Neural progenitor cell (in vitro differentiated cells): ENCODE measurements at regions not wholly inside any gene's neighbourhood (a gene's known extent, or its start where the extent isn't known, plus 50 kb on each side); places are given as distances from the start of the nearest gene placed in this dataset.

Source experiments
- DNase-seq: peaks from one replicate; pipeline ENCODE4 v3.0.0-alpha.2; 2016; ENCODE audit warnings: low spot score
- H2AFZ ChIP-seq: fragments of 200-600 bp; sonication (generic); replicated peaks from 2 replicates; pipeline ENCODE4 v1.6.1; 2016; ENCODE audit warnings: antibody characterized with exemption
- H3F3A ChIP-seq: fragments of 200-600 bp; sonication (generic); 2 replicates; pipeline ENCODE4 v1.6.1; 2016; ENCODE audit warnings: antibody characterized with exemption, low read depth
- H3K27ac ChIP-seq: fragments of 200-600 bp; sonication (generic); 2 replicates; pipeline ENCODE4 v1.5.1; 2016; ENCODE audit warnings: mild to moderate bottlenecking
- H3K27me3 ChIP-seq: fragments of 200-600 bp; sonication (generic); 2 replicates; pipeline ENCODE4 v1.6.1; 2016; ENCODE audit warnings: mild to moderate bottlenecking, moderate library complexity
- H3K36me3 ChIP-seq: fragments of 200-600 bp; sonication (generic); 2 replicates; pipeline ENCODE4 v1.5.1; 2016
- H3K4me1 ChIP-seq: fragments of 200-600 bp; sonication (generic); 2 replicates; pipeline ENCODE4 v1.6.1; 2016; ENCODE audit warnings: mixed run types
- H3K4me2 ChIP-seq: fragments of 200-600 bp; sonication (generic); 2 replicates; pipeline ENCODE4 v1.6.1; 2016
- H3K4me3 ChIP-seq: fragments of 200-600 bp; sonication (generic); 2 replicates; pipeline ENCODE4 v1.5.1; 2016
- H3K79me2 ChIP-seq: fragments of 200-600 bp; sonication (generic); 2 replicates; pipeline ENCODE4 v1.6.1; 2016; ENCODE audit warnings: low read depth
- H3K9ac ChIP-seq: fragments of 200-600 bp; sonication (generic); 2 replicates; pipeline ENCODE4 v1.6.1; 2016
- H3K9me3 ChIP-seq: fragments of 200-600 bp; sonication (generic); 2 replicates; pipeline ENCODE4 v1.5.1; 2016; ENCODE audit warnings: low read depth
- H4K20me1 ChIP-seq: fragments of 200-600 bp; sonication (generic); 2 replicates; pipeline ENCODE4 v1.6.1; 2016; ENCODE audit warnings: low read depth
- H3K27ac Mint-ChIP-seq: 3 replicates; pipeline ENCODE4 v1.8.0; 2021; ENCODE audit warnings: mixed read lengths
- H3K27me3 Mint-ChIP-seq: 2 replicates; pipeline ENCODE4 v1.8.0; 2022; ENCODE audit warnings: low read depth, mild to moderate bottlenecking, inconsistent platforms, moderate library complexity, mixed read lengths; ENCODE audit not compliant: insufficient read depth
- H3K36me3 Mint-ChIP-seq: 3 replicates; pipeline ENCODE4 v1.8.0; 2021; ENCODE audit warnings: mixed read lengths
- H3K4me1 Mint-ChIP-seq: 3 replicates; pipeline ENCODE4 v1.8.0; 2021; ENCODE audit warnings: mixed read lengths
- H3K4me3 Mint-ChIP-seq: 3 replicates; pipeline ENCODE4 v1.8.0; 2021; ENCODE audit warnings: mild to moderate bottlenecking, moderate library complexity, mixed read lengths
- H3K9me3 Mint-ChIP-seq: 3 replicates; pipeline ENCODE4 v1.8.0; 2020; ENCODE audit warnings: mixed read lengths
- CTCF ChIP-seq: fragments of 200-600 bp; sonication (generic); IDR thresholded peaks from 2 replicates; pipeline ENCODE4 v1.5.1; 2017; ENCODE audit warnings: antibody characterized with exemption, mild to moderate bottlenecking
- EZH2 ChIP-seq: fragments of 200-600 bp; sonication (generic); IDR thresholded peaks from 2 replicates; pipeline ENCODE4 v1.6.1; 2017; ENCODE audit warnings: antibody characterized with exemption, mild to moderate bottlenecking, moderate library complexity
- EZH2phosphoT487 ChIP-seq: fragments of 200-600 bp; sonication (generic); IDR thresholded peaks from 2 replicates; pipeline ENCODE4 v1.6.1; 2017; ENCODE audit warnings: antibody characterized with exemption

- Histone ChIP-seq H3K4me1 (no peaks in the 10 kb centered on the region), H4K20me1 (no peaks in the 10 kb centered on the region), H3K27ac (no peak overlapping the region), H2AFZ (peak overlapping the region; percentile 20), H3K79me2 (no peaks in the 10 kb centered on the region), H3K4me3 (no peak overlapping the region), H3K9ac (no peak overlapping the region), H3K27me3 (no peaks in the 10 kb centered on the region), H3K9me3 (peaks cover 5% of the 10 kb centered on the region), H3K4me2 (no peak overlapping the region), H3F3A (no peaks in the 10 kb centered on the region), H3K36me3 (no peaks in the 10 kb centered on the region)
- Mint-ChIP-seq H3K4me1 (peaks cover 3% of the 10 kb centered on the region), H3K36me3 (no peaks in the 10 kb centered on the region), H3K27ac (no peak overlapping the region), H3K27me3 (no peaks in the 10 kb centered on the region), H3K9me3 (peaks cover 3% of the 10 kb centered on the region), H3K4me3 (no peak overlapping the region)
- TF ChIP-seq CTCF (no peak), EZH2phosphoT487 (no peak), EZH2 (no peak)
- DNase-seq, result no peak
Observed at GRCh38 chr14:29061702-29062101, 295.1 kb downstream of the FOXG1 start.

- H3K27ac ChIP-seq, result no peak overlapping the region
- H3K4me3 ChIP-seq, result no peak overlapping the region
- H3K9me3 ChIP-seq, result peaks cover 5% of the 10 kb centered on the region
- TF ChIP-seq CTCF, result no peak
- TF ChIP-seq EZH2phosphoT487, result no peak
- TF ChIP-seq EZH2, result no peak
- peak overlapping the region; percentile 20 for H2AFZ ChIP-seq
- H4K20me1 ChIP-seq, result no peaks in the 10 kb centered on the region
- H3K4me1 Mint-ChIP-seq, result peaks cover 3% of the 10 kb centered on the region
- no peaks in the 10 kb centered on the region for H3K27me3 ChIP-seq
- no peaks in the 10 kb centered on the region for H3K79me2 ChIP-seq
- H3K4me3 Mint-ChIP-seq, result no peak overlapping the region
- H3K9ac ChIP-seq, result no peak overlapping the region
- no peaks in the 10 kb centered on the region for H3K27me3 Mint-ChIP-seq
- H3F3A ChIP-seq, result no peaks in the 10 kb centered on the region
- H3K36me3 ChIP-seq, result no peaks in the 10 kb centered on the region
- no peak overlapping the region for H3K4me2 ChIP-seq
- no peaks in the 10 kb centered on the region for H3K4me1 ChIP-seq
- H3K27ac Mint-ChIP-seq, result no peak overlapping the region
- H3K9me3 Mint-ChIP-seq, result peaks cover 3% of the 10 kb centered on the region
- H3K36me3 Mint-ChIP-seq, result no peaks in the 10 kb centered on the region
- no peak for DNase-seq
Observed at GRCh38 chr14:29062466-29062865, 295.9 kb downstream of the FOXG1 start.

GRCh38 chr14:29062976-29063375, 296.4 kb downstream of the FOXG1 start:
- no peak overlapping the region for H3K27ac ChIP-seq
- H3K36me3 Mint-ChIP-seq, result no peaks in the 10 kb centered on the region
- no peak overlapping the region for H3K4me3 Mint-ChIP-seq
- no peak overlapping the region for H3K27ac Mint-ChIP-seq
- H3K79me2 ChIP-seq, result no peaks in the 10 kb centered on the region
- no peaks in the 10 kb centered on the region for H4K20me1 ChIP-seq
- H3K4me1 ChIP-seq, result no peaks in the 10 kb centered on the region
- no peaks in the 10 kb centered on the region for H3K27me3 ChIP-seq
- no peaks in the 10 kb centered on the region for H3K27me3 Mint-ChIP-seq
- H3K4me2 ChIP-seq, result no peak overlapping the region
- no peaks in the 10 kb centered on the region for H3K36me3 ChIP-seq
- peaks cover 3% of the 10 kb centered on the region for H3K9me3 Mint-ChIP-seq
- H2AFZ ChIP-seq, result no peak overlapping the region
- H3K9ac ChIP-seq, result no peak overlapping the region
- peaks cover 5% of the 10 kb centered on the region for H3K9me3 ChIP-seq
- H3F3A ChIP-seq, result no peaks in the 10 kb centered on the region
- no peak overlapping the region for H3K4me3 ChIP-seq
- H3K4me1 Mint-ChIP-seq, result peaks cover 3% of the 10 kb centered on the region
- TF ChIP-seq EZH2phosphoT487 (no peak), CTCF (no peak), EZH2 (no peak)
- no peak for DNase-seq
